BJ (cell line): ENCODE measurements at regions not wholly inside any gene's neighbourhood (a gene's known extent, or its start where the extent isn't known, plus 50 kb on each side); places are given as distances from the start of the nearest gene placed in this dataset.
"Not testable (repeated sequence)": the region's sequence is repeated elsewhere in the genome, so short reads cannot be mapped to it uniquely, and the experiment has no call there.

ENCODE experiments used
- CTCF ChIA-PET: fragments of 350-600 bp; formaldehyde crosslinking; extraction: SDS; loops from one replicate; lab custom pipeline; 2021; ENCODE audit warnings: antibody characterized with exemption, inconsistent platforms; lab: Yijun Ruan, JAX
- POLR2A ChIA-PET: fragments of 300-600 bp; sonication (Branson Sonifier 250); formaldehyde crosslinking; extraction: SDS; loops from one replicate; lab custom pipeline; 2021; ENCODE audit warnings: antibody characterized with exemption; lab: Charles Lee
- DNase-seq: peaks from one replicate; pipeline ENCODE4 v3.0.0-alpha.2; 2011; ENCODE audit warnings: low read depth
- H3K27me3 ChIP-seq: 2 replicates; pipeline ENCODE4 v1.6.0; 2011; ENCODE audit warnings: low read length; ENCODE audit not compliant: control insufficient read depth, insufficient read depth
- H3K36me3 ChIP-seq: 2 replicates; pipeline ENCODE4 v1.5.1; 2011; ENCODE audit warnings: low read length; ENCODE audit not compliant: control insufficient read depth, insufficient read depth
- H3K4me3 ChIP-seq: 2 replicates; pipeline ENCODE4 v1.5.1; 2011; ENCODE audit warnings: low read depth, mild to moderate bottlenecking, control low read depth, low read length
- TF ChIP-seq, protein P1 (sequence below): IDR thresholded peaks from 2 replicates; pipeline ENCODE4 v1.5.1; 2011; ENCODE audit warnings: low read depth, mild to moderate bottlenecking, control low read depth, inconsistent platforms, low read length, moderate library complexity; ENCODE audit not compliant: insufficient read depth

DNA sequence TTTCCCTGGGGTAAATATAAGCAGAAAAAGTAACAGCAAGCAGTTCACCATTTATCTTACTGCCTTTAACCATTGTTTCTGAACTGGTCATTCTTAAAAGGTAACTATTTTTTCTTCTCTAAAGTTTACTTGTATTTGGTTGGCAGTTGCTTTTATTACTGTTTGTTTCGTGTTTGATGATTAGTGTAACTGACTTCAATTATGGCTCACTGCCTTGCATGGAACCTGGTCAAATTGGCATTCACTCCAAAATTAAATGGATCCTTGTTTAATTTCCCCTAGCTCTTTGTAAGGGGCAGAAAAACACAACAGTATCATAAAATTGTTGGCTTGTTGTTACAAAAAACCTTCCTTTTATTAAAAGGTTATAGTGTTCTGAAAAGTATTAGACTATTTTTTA, 1723.9 kb upstream of the CDH6 start:
- ChIA-PET POLR2A (no interaction called here), CTCF (no interaction called here)
- DNase-seq: no peak
- no peaks in the 10 kb centered on the region for H3K27me3 ChIP-seq
- TF ChIP-seq, protein P1, sequence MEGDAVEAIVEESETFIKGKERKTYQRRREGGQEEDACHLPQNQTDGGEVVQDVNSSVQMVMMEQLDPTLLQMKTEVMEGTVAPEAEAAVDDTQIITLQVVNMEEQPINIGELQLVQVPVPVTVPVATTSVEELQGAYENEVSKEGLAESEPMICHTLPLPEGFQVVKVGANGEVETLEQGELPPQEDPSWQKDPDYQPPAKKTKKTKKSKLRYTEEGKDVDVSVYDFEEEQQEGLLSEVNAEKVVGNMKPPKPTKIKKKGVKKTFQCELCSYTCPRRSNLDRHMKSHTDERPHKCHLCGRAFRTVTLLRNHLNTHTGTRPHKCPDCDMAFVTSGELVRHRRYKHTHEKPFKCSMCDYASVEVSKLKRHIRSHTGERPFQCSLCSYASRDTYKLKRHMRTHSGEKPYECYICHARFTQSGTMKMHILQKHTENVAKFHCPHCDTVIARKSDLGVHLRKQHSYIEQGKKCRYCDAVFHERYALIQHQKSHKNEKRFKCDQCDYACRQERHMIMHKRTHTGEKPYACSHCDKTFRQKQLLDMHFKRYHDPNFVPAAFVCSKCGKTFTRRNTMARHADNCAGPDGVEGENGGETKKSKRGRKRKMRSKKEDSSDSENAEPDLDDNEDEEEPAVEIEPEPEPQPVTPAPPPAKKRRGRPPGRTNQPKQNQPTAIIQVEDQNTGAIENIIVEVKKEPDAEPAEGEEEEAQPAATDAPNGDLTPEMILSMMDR: no peak
- no peak overlapping the region for H3K4me3 ChIP-seq
- H3K36me3 ChIP-seq: no peaks in the 10 kb centered on the region

DNA sequence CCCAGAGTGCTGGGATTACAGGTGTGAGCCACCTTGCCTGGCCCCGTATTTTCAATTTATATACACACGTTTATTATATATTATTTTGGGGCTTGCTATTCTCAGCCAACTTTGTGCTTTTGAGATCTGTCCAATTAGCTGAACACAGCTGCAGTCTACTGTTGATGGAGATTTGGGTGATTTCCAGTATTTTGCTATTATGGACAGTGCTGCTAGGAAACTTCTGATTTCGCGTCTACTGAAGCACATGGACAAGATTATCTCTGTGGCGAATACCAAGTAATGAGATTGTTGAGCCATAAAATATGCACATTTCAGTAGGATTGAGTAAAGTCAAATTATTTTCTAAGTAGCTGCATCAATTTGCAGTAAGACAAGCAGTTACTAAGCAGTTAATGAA, 1731.2 kb upstream of the CDH6 start:
- no peak for DNase-seq
- CTCF ChIA-PET: no interaction called here
- Histone ChIP-seq H3K4me3 (no peak overlapping the region), H3K36me3 (no peaks in the 10 kb centered on the region), H3K27me3 (no peaks in the 10 kb centered on the region)
- TF ChIP-seq, protein P1: no peak
- POLR2A ChIA-PET: no interaction called here

DNA sequence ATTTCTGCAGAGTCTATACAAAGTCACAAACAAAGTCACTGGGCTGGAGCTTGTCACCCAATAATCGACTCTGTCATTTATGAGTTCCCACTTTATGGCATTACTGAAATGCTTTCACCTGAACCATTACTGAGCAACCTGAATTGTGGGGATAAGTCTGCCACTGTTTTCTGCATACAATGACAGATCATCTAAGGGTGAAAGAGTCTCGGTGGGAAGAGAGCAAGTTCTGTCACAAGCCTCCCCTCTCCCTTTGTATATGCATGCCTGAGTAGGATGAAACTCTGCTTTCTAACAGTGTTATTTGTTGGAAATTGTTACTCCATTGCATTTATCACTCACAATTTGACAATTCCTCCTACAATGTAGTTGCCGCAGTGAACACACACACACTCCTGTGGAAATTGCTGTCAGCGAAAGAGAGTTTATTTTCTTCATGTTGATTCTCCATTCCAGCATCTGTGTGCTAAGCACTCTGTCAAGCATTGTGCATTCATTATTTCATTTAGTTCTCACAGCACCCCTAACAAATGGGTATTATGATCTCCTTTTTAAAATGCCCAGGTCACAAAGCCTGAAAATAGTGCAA, 1732.4 kb upstream of the CDH6 start:
- Histone ChIP-seq H3K36me3 (no peaks in the 10 kb centered on the region), H3K27me3 (no peaks in the 10 kb centered on the region), H3K4me3 (no peak overlapping the region)
- DNase-seq: no peak
- POLR2A ChIA-PET: no interaction called here
- TF ChIP-seq, protein P1: no peak
- CTCF ChIA-PET: no interaction called here

DNA sequence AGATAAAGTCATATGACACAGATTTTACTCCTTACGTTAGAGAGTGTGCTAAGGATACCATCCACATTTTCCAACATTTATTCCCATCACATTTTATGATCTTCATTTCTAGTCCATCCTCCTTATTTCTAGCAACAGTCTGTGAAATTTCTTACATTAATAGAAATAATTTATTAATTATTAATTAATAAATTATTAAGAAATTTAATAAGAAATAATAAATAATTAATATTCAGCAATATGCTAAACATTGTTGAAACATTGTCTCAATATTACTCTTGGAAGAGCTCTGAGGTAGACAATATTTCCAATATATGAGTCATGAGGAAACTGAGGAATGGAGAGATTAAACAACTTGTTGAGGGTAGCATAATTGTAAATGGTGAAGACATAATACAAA, 1742.5 kb upstream of the CDH6 start:
- POLR2A ChIA-PET: not testable (repeated sequence)

DNA sequence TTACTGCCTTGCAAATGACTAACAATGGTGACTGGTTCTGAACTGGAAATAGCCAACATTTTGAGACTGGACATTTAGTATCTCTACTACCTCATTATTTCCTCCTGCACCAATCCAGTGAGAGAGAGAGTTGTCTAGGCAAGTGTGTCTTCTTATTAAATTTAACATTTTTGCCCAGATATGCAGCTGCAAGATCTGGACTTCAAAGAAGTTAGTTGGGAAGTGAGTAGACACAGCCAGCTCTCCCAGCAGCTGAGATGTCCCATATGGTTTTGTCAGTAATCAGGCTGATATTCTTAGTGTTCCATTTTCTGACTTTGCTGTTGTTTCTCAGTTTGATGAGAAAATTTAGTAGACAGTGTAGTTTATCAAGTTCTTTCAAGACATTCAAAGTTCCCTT, 1778.8 kb upstream of the CDH6 start:
- Histone ChIP-seq H3K27me3 (no peaks in the 10 kb centered on the region), H3K4me3 (no peak overlapping the region), H3K36me3 (no peaks in the 10 kb centered on the region)
- TF ChIP-seq, protein P1: no peak
- no peak for DNase-seq
- CTCF ChIA-PET: no interaction called here
- POLR2A ChIA-PET: no interaction called here

More for the DNA sequence above, 1742.5 kb upstream of the CDH6 start:
- CTCF ChIA-PET, DNase-seq, H3K27me3 ChIP-seq, H3K4me3 ChIP-seq, H3K36me3 ChIP-seq: not testable (repeated sequence)

DNA sequence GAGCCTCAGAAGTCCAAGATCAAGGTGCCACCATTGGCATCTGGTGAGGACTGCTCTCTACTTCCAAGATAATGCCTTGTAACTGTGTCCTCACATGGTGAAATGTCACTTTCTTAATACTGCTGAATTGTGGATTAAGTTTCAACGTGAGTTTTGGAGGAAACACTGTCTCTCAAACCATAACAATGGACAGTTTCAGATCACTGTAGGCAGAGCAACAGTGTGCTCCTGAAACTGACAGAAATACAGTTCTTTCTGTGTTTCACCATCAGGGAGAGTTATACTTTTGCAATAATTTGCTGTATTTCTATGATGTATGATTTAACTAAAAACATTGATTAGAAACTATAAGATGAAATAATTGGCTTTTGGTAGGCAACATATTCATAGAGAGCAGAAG, 1780.5 kb upstream of the CDH6 start:
- TF ChIP-seq, protein P1: no peak
- H3K27me3 ChIP-seq: no peaks in the 10 kb centered on the region
- no peak overlapping the region for H3K4me3 ChIP-seq
- no peak for DNase-seq
- ChIA-PET POLR2A (no interaction called here), CTCF (no interaction called here)
- H3K36me3 ChIP-seq: no peaks in the 10 kb centered on the region
